Uterus (tissue), 3 donors: ENCODE measurements at regions not wholly inside any gene's neighbourhood (a gene's known extent, or its start where the extent isn't known, plus 50 kb on each side); places are given as distances from the start of the nearest gene placed in this dataset.

ENCODE experiments used
- DNase-seq, 2 donors: peaks; one replicate each; pipeline ENCODE4 v3.0.0-alpha.2; 2019 to 2020
- H3K27ac ChIP-seq, 2 donors: fragments of 200-600 bp; sonication (generic); 1 replicate in 1 of 2; 2 replicates in 1 of 2; pipeline ENCODE4 v1.5.1; 2016 to 2018
- H3K27me3 ChIP-seq, 2 donors: fragments of 200-600 bp; sonication (generic); one replicate each; pipeline ENCODE4 v1.5.1; 2018 to 2019; ENCODE audit warnings: control low read depth in 1 of 2
- H3K36me3 ChIP-seq, 2 donors: fragments of 200-600 bp; sonication (generic); one replicate each; pipeline ENCODE4 v1.5.1; 2019; ENCODE audit warnings: control low read depth in 1 of 2
- H3K4me1 ChIP-seq, 2 donors: fragments of 200-600 bp; sonication (generic); one replicate each; pipeline ENCODE4 v1.5.1; 2018 to 2019; ENCODE audit warnings: control low read depth in 1 of 2
- H3K4me3 ChIP-seq, 2 donors: fragments of 200-600 bp; sonication (generic); 1 replicate in 1 of 2; 2 replicates in 1 of 2; pipeline ENCODE4 v1.5.1; 2018 to 2019; ENCODE audit warnings: mild to moderate bottlenecking in 1 of 2
- H3K9me3 ChIP-seq, 2 donors: fragments of 200-600 bp; sonication (generic); one replicate each; pipeline ENCODE4 v1.5.1; 2019; ENCODE audit warnings: control low read depth in 1 of 2
- CTCF ChIP-seq, 4 experiments: fragments of 200-600 bp in 2 of 4; fragments of 450-650 bp in 2 of 4; sonication (generic) in 2 of 4; IDR thresholded peaks; one replicate each; pipeline ENCODE4 v1.5.1; 2016 to 2019; ENCODE audit warnings: antibody characterized with exemption in 4 of 4, mild to moderate bottlenecking in 2 of 4, moderate library complexity in 1 of 4
- POLR2A ChIP-seq, 2 donors: fragments of 450-650 bp; IDR thresholded peaks; one replicate each; pipeline ENCODE4 v1.6.1; 2016; ENCODE audit warnings: antibody characterized with exemption in 2 of 2, mild to moderate bottlenecking in 1 of 2, moderate library complexity in 1 of 2
- intact Hi-C: fragments of 100-400 bp; cut with DNase I; formaldehyde crosslinking; loops from one replicate; pipeline ENCODE4 v1.15.1; 2023; ENCODE audit warnings: low total_unique reads
- donor health status: DM: yes; HTN: yes; CAD: no.

- intact Hi-C loops: no loop called here
- Histone ChIP-seq H3K27me3 (no peaks in the 10 kb centered on the region), H3K9me3 (no peaks in the 10 kb centered on the region), H3K27ac (peak overlapping the region; percentile 39 to 44), H3K4me3 (no peak overlapping the region), H3K4me1 (peaks cover 0 to 4% of the 10 kb centered on the region in 2 donors), H3K36me3 (no peaks in the 10 kb centered on the region)
- TF ChIP-seq CTCF (IDR thresholded peaks at IDR 0.05) (no peak), POLR2A (IDR thresholded peaks at IDR 0.05) (no peak)
- DNase-seq: no peak
Observed at GRCh38 chr9:29564564-29564963, 1991.3 kb upstream of the C9orf72 start.

- no peak for DNase-seq
- intact Hi-C loops: no loop called here
- H3K4me1 ChIP-seq: no peaks in the 10 kb centered on the region
- TF ChIP-seq CTCF (IDR thresholded peaks at IDR 0.05): no peak
- TF ChIP-seq POLR2A (IDR thresholded peaks at IDR 0.05): no peak
- H3K36me3 ChIP-seq: no peaks in the 10 kb centered on the region
- no peaks in the 10 kb centered on the region for H3K9me3 ChIP-seq
- H3K27me3 ChIP-seq: no peaks in the 10 kb centered on the region
- H3K27ac ChIP-seq: no peak overlapping the region
- H3K4me3 ChIP-seq: no peak overlapping the region
Observed at GRCh38 chr9:29575219-29575618, 2001.9 kb upstream of the C9orf72 start.

- no peaks in the 10 kb centered on the region for H3K27me3 ChIP-seq
- H3K36me3 ChIP-seq: no peaks in the 10 kb centered on the region
- intact Hi-C loops: no loop called here
- TF ChIP-seq CTCF (IDR thresholded peaks at IDR 0.05): no peak
- no peak for TF ChIP-seq POLR2A (IDR thresholded peaks at IDR 0.05)
- H3K4me3 ChIP-seq: no peak overlapping the region
- no peaks in the 10 kb centered on the region for H3K9me3 ChIP-seq
- no peaks in the 10 kb centered on the region for H3K4me1 ChIP-seq
- no peak overlapping the region for H3K27ac ChIP-seq
- DNase-seq: no peak
Observed at GRCh38 chr9:29588361-29588760, 2015.1 kb upstream of the C9orf72 start.

- no peak for TF ChIP-seq POLR2A (IDR thresholded peaks at IDR 0.05)
- TF ChIP-seq CTCF (IDR thresholded peaks at IDR 0.05): no peak
- DNase-seq: no peak
- Histone ChIP-seq H3K4me3 (no peak overlapping the region), H3K4me1 (no peaks in the 10 kb centered on the region), H3K36me3 (no peaks in the 10 kb centered on the region), H3K27me3 (no peaks in the 10 kb centered on the region), H3K27ac (no peak overlapping the region), H3K9me3 (no peaks in the 10 kb centered on the region)
- intact Hi-C loops: loop anchor here (10.0 kb wide), 1 partner anchor 64 kb away; no protein-coding TSS in a partner anchor
Observed at GRCh38 chr9:29609282-29609681, 2036.0 kb upstream of the C9orf72 start.

- intact Hi-C loops: no loop called here
- H3K27ac ChIP-seq: no peak overlapping the region
- no peaks in the 10 kb centered on the region for H3K4me1 ChIP-seq
- DNase-seq: no peak
- H3K36me3 ChIP-seq: no peaks in the 10 kb centered on the region
- TF ChIP-seq POLR2A (IDR thresholded peaks at IDR 0.05): no peak
- TF ChIP-seq CTCF (IDR thresholded peaks at IDR 0.05): no peak
- H3K27me3 ChIP-seq: no peaks in the 10 kb centered on the region
- H3K9me3 ChIP-seq: no peaks in the 10 kb centered on the region
- no peak overlapping the region for H3K4me3 ChIP-seq
Observed at GRCh38 chr9:29613773-29614172, 2040.5 kb upstream of the C9orf72 start.
